ENCODE measurements at regions not wholly inside any gene's neighbourhood (a gene's known extent, or its start where the extent isn't known, plus 50 kb on each side); places are given as distances from the start of the nearest gene placed in this dataset.
"Not testable (repeated sequence)": the region's sequence is repeated elsewhere in the genome, so short reads cannot be mapped to it uniquely, and the experiment has no call there.

- no peak for DNase-seq (ENCODE audit: low spot score)
These were observed 134.3 kb upstream of the CRHR1 start for GRCh38 chr17:45649796-45650195.

GRCh38 chr17:45650561-45650960, 133.6 kb upstream of the CRHR1 start:
- no peak for DNase-seq (ENCODE audit: low spot score)

DNA sequence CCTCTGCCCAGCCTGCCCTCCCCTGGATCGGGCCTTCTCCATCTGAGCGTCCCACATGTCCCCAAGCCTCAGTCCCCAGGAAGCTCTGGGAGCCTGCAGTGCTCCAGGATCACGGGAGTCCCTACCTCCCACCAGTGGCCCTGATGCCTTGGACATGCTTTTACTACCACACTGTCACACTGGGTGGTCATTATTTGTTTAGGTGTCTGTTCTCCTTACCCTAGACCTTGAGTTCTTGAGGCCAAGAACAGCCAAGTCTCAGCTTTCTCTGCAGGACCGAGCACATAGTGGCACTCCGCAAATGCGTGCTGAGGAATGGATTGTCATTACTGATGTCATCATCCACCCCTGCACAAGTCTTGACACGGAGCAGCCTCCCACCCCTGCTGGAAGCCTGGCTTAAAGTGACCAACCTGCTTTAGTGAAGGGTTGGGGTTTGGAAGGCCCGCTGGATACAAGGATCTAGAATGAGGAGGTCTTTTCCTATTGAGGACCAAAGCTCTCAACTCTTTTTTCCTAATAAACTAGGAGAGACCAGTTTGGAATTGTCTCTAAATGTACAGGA, 132.9 kb upstream of the CRHR1 start:
- no peak for DNase-seq (ENCODE audit: low spot score)

- DNase-seq (ENCODE audit: low spot score): no peak
These were observed 130.5 kb upstream of the CRHR1 start for GRCh38 chr17:45653616-45654015.

DNA sequence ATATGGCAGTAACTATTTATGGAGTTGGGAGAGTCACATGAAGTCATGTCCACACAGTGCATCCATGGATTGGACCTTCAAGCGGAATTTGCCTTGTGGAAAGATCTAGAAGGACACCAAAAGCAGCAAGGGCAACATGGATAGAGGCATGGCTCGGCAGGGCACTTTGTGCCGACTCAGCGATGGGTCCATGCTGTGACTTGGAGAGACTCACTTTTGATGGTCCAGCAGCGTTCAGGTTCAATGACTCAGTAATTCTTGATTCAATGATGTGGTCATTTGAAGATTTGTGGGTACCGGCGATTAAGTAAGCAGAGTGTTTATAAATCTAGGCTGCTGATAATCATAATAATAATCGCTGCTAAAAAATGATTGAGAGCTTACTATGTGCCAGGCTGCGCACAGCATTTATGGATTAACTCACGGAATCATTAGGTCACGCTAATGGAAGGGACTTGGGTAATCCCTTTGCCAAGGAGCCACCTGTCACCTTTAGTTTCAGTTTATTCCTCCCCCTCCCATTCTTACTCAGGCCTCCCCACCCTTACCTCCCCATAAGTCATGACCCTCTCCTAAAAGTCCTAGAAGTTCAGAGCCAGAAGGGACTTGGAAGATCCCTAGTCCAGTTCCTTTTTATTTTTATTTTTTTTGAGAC, 127.5 kb upstream of the CRHR1 start:
- DNase-seq (ENCODE audit: low spot score): no peak

DNA sequence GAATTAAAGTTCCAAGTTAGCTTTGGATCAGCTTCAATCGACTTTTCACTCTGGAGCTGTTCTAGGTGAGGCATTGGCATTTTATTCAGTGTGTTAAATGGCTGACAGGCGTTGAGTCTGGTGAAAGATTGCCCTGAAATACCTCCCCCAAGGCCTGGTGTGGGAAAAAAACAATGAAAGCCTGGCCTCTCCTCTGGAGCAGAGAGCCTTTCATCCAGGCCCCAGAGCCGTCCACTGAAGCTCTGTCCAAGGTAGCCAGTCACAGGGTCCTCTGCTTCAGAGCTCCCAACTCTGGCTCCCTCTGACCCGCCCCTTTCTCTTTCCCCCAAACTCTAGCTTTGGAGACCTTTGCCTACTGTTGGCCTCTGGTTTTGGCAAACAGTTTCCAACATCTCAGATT, 123.6 kb upstream of the CRHR1 start:
- no peak for DNase-seq (ENCODE audit: low spot score)

DNA sequence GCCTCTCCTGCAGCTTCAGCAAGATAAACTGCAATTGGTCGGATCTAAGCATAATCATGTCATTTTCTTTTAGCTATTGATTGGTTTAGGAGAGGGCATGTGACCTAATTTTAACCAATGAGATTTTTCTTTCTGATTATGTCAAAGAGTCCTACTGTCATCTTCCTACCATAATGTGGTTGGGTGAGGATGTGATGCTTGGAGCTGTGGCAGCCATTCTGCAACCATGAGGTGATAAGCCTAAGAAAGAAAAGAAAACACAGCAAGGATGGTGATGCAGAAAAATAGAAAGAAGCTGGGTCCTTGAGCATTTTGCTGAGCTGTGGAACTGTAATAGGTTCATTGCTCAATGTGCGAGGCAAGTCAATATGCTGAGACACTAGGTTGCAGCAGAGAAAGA, 121.7 kb upstream of the CRHR1 start:
- DNase-seq (ENCODE audit: low spot score): no peak

DNA sequence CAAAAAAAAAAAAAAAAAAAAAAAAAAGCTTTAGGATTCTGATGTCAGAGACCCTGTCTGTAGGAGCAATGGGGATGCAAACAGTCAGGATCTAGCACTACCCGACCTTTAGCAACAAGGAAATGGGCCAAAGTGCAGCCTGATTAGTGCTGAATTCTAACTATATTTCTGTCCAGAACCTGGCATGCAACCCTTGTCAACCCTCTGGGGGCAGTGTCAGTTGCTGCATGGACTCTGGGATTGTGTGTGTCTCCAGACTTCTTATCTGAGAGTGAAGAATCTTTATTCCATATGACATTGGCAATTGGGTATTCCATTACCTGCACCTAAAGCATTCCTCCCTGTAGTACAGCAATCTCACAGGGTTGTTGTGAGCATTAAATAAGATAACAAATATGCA, 120.3 kb upstream of the CRHR1 start:
- DNase-seq (ENCODE audit: low spot score): no peak

- DNase-seq (ENCODE audit: low spot score): no peak
These were observed 119.2 kb upstream of the CRHR1 start for GRCh38 chr17:45664921-45665320.

- no peak for DNase-seq (ENCODE audit: low spot score)
These were observed 118.0 kb upstream of the CRHR1 start for GRCh38 chr17:45666046-45666600.

GRCh38 chr17:45666641-45667040, 117.5 kb upstream of the CRHR1 start:
- no peak for DNase-seq (ENCODE audit: low spot score)

DNA sequence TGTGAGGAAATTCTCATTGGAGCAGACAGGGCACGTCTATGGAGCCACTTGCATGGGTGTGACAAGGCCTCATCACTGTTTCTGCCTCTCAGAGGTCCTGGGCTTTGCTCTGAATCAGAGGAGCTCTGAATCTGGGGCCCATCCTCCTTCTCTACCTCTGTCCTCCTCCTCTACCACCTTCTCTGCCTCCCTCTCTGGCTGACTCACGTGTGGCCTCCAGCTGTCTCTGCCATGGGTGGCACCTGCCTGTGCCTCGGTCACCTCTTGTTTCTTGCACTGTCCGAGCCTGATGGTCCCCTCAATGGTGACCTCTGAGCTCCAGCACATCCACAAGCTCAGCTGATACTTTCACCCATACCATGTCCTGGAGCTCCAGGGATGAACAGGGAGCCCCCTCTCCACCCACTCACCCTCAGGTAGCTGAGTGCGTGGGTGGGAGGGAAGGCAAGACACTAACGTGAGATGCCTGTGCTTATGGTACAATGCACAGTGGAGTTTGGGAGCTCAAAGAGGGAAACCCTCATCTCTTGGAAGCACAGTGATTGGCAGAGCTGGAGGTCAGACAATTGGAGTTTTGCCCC, 116.4 kb upstream of the CRHR1 start:
- no peak for DNase-seq (ENCODE audit: low spot score)

DNA sequence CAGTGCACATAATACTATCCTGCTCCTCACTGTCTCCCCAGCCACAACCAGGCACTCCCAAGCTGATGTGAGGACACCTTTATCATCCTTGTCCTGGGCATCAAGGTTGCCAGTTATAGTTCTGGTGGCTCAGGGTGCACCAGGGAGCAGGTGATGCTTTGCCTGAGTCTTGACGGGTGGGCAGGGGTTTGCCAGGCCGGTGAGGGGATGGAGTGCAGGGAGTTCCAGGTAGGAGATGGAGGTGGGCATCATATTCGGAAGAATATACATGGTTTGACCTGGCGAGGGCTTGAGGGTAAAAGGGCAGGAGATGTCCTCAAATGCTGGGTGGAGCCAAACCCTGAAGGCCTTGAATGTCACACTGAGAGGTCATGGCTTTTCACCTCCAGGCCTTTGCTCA, 115.8 kb upstream of the CRHR1 start:
- DNase-seq (ENCODE audit: low spot score): no peak

GRCh38 chr17:45672301-45672700, 111.8 kb upstream of the CRHR1 start:
- DNase-seq (ENCODE audit: low spot score): no peak

- DNase-seq (ENCODE audit: low spot score): no peak
These were observed 111.3 kb upstream of the CRHR1 start for GRCh38 chr17:45672792-45673191.

DNA sequence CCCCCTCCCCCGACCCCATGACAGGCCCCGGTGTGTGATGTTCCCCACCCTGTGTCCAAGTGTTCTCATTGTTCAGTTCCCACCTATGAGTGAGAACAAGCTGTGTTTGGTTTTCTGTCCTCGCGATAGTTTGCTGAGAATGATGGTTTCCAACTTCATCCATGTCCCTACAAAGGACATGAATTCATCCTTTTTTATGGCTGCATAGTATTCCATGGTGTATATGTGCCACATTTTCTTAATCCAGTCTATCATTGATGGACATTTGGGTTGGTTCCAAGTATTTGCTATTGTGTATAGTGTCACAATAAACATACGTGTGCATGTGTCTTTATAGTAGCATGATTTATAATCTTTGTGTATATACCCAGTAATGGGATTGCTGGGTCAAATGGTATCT, 110.4 kb upstream of the CRHR1 start:
- DNase-seq (ENCODE audit: low spot score): not testable (repeated sequence)

- DNase-seq (ENCODE audit: low spot score): no peak
These were observed 109.1 kb upstream of the CRHR1 start for GRCh38 chr17:45675012-45675411.

GRCh38 chr17:45675892-45676291, 108.2 kb upstream of the CRHR1 start:
- no peak for DNase-seq (ENCODE audit: low spot score)

DNA sequence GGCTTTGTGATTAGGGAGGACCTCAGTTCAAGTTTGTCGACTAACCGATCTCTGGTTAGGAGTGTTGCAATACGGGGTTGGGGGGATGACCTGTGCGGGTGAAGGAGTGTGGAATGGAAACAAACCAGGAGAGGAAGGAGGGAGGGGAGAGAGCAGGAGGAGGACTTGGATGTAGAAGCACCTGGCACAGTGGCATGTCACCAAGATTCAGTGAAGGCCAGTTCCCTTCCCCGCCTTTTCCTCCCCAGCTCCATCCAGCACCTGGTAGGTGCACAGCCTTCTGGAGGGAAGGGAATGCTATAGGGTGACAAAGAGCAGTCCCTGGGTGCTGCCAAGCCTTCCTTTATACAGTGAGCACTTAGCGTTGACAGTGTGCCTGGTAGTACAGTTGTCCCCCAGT, 107.4 kb upstream of the CRHR1 start:
- no peak for DNase-seq (ENCODE audit: low spot score)

DNA sequence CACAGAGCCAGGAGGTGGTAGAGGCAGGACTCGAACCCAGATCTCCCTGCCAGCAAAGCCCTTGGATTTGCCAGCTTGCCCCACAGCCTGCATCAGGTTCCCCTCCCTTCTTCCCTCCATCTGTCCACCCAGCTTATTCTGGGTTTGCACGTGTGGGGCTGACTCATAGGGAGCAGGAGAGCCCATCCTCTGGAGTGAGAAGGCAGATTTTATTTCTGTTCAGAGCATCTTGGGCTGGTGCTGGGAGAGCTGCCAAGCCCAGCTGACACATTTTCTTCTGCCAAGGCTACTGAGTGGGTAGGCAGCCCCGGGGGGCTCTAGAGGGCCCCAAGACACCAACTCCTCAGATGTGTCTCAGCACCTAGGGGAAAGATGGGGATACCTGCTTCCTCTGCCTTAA, 106.3 kb upstream of the CRHR1 start:
- peak; percentile 88 for DNase-seq (ENCODE audit: low spot score)

DNA sequence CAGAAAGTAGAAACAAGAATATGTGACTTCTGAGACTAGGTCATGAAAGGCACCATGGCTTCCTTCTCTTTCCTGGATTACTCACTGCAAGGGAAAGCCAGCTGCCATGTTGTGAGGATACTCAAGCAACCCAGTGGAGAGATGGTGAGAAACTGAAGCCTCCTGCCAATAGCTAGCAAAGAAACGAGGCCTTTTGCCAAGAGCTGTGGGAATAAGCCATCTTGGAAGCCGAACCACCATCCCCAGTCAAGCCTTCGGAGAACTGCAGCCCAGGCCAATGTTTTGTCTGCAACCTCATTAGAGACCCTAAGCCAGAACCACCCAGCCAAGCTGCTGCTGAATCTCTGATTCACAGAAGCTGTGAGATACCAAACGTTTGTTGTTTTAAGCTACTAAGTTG, 104.7 kb upstream of the CRHR1 start:
- DNase-seq (ENCODE audit: low spot score): no peak

DNA sequence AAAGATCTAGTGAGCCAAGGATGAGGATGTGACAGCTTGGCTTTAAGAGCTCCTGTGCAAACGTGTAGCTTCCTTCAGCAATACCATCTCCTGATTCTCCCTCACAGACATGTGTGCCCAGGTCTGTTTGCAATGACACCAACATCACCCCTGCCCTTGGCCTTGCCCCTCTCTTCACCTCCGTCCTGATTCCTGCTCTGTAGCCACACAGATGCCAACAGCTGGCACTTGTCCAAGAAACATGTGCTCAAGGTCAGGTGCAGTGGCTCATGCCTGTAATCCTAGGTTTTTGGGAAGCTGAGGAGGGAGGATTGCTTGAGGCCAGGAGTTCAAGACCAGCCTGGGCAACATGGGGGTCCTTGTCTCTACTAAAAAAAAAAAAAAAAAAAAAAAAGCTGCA, 103.8 kb upstream of the CRHR1 start:
- DNase-seq (ENCODE audit: low spot score): no peak

- DNase-seq (ENCODE audit: low spot score): no peak
These were observed 102.4 kb upstream of the CRHR1 start for GRCh38 chr17:45681706-45682105.

All from A172 (cell line).